OCI-LY1 (cell line): ENCODE measurements at regions not wholly inside any gene's neighbourhood (a gene's known extent, or its start where the extent isn't known, plus 50 kb on each side); places are given as distances from the start of the nearest gene placed in this dataset.

Experiments
- H2AFZ ChIP-seq: fragments of 200-600 bp; sonication (generic), shearing (Covaris generic); 2 replicates; pipeline ENCODE4 v1.6.0; 2014; ENCODE audit warnings: antibody characterized with exemption, mild to moderate bottlenecking, low read length
- H3F3A ChIP-seq: fragments of 200-600 bp; sonication (generic), shearing (Covaris generic); 2 replicates; pipeline ENCODE4 v1.6.0; 2014; ENCODE audit warnings: mild to moderate bottlenecking, antibody characterized with exemption, low read length, moderate library complexity; ENCODE audit not compliant: insufficient read depth
- H3K27ac ChIP-seq: fragments of 200-600 bp; sonication (generic); 2 replicates; pipeline ENCODE4 v1.5.1; 2014; ENCODE audit warnings: low read length, mixed run types, mild to moderate bottlenecking, low read depth; ENCODE audit not compliant: poor library complexity, severe bottlenecking
- H3K27me3 ChIP-seq: fragments of 200-600 bp; sonication (generic); 2 replicates; pipeline ENCODE4 v1.6.0; 2014; ENCODE audit warnings: antibody characterized with exemption, mild to moderate bottlenecking, low read length, moderate library complexity; ENCODE audit not compliant: insufficient read depth
- H3K36me3 ChIP-seq: fragments of 200-600 bp; sonication (generic); 2 replicates; pipeline ENCODE4 v1.6.1; 2014; ENCODE audit warnings: mild to moderate bottlenecking, antibody characterized with exemption, low read length, moderate library complexity, mixed read lengths; ENCODE audit not compliant: insufficient read depth
- H3K4me1 ChIP-seq: fragments of 200-600 bp; sonication (generic); 2 replicates; pipeline ENCODE4 v1.5.1; 2014; ENCODE audit warnings: mild to moderate bottlenecking, low read length, moderate library complexity; ENCODE audit not compliant: insufficient read depth, severe bottlenecking
- H3K4me2 ChIP-seq: fragments of 200-600 bp; sonication (generic), shearing (Covaris generic); 2 replicates; pipeline ENCODE4 v1.6.1; 2014; ENCODE audit warnings: low read length
- H3K4me3 ChIP-seq: fragments of 200-600 bp; sonication (generic); 2 replicates; pipeline ENCODE4 v1.5.1; 2014; ENCODE audit warnings: low read length, low read depth, mild to moderate bottlenecking, mixed read lengths; ENCODE audit not compliant: poor library complexity, severe bottlenecking
- H3K79me2 ChIP-seq: fragments of 200-600 bp; shearing (Covaris generic); 2 replicates; pipeline ENCODE4 v1.6.1; 2016; ENCODE audit warnings: mixed run types, low read length, mixed read lengths; ENCODE audit not compliant: insufficient read depth
- H3K9ac ChIP-seq: fragments of 200-600 bp; sonication (generic), shearing (Covaris generic); 2 replicates; pipeline ENCODE4 v1.6.1; 2014; ENCODE audit warnings: mild to moderate bottlenecking, low read length, mixed read lengths
- H3K9me2 ChIP-seq: fragments of 200-600 bp; sonication (generic), shearing (Covaris generic); 2 replicates; pipeline ENCODE4 v1.6.1; 2014; ENCODE audit warnings: low read depth, mild to moderate bottlenecking, low read length, mixed read lengths
- H3K9me3 ChIP-seq: fragments of 200-600 bp; shearing (Covaris generic); 2 replicates; pipeline ENCODE4 v1.6.1; 2014; ENCODE audit warnings: low read length, mixed read lengths
- H4K20me1 ChIP-seq: fragments of 200-600 bp; sonication (generic), shearing (Covaris generic); 2 replicates; pipeline ENCODE4 v1.6.0; 2016; ENCODE audit warnings: mild to moderate bottlenecking, low read length; ENCODE audit not compliant: insufficient read depth
- CTCF ChIP-seq: fragments of 200-600 bp; sonication (generic), shearing (Covaris generic); IDR thresholded peaks from 2 replicates; pipeline ENCODE4 v1.5.1; 2017; ENCODE audit warnings: mild to moderate bottlenecking, antibody characterized with exemption, low read length, moderate library complexity, mixed read lengths
- EZH2 ChIP-seq: fragments of 200-600 bp; sonication (generic), shearing (Covaris generic); IDR thresholded peaks from 2 replicates; pipeline ENCODE4 v1.8.0; 2017; ENCODE audit warnings: borderline replicate concordance, mixed run types, mild to moderate bottlenecking, antibody characterized with exemption, low read length, moderate library complexity, mixed read lengths

- H3K79me2 ChIP-seq, result no peaks in the 10 kb centered on the region
- no peaks in the 10 kb centered on the region for H4K20me1 ChIP-seq
- TF ChIP-seq CTCF (no peak), EZH2 (no peak)
- H3K4me2 ChIP-seq, result no peak overlapping the region
- no peaks in the 10 kb centered on the region for H3K9me3 ChIP-seq
- H3K4me1 ChIP-seq, result no peaks in the 10 kb centered on the region
- no peaks in the 10 kb centered on the region for H3K9me2 ChIP-seq
- no peak overlapping the region for H3K9ac ChIP-seq
- no peak overlapping the region for H3K4me3 ChIP-seq
- H2AFZ ChIP-seq, result no peak overlapping the region
- H3F3A ChIP-seq, result no peaks in the 10 kb centered on the region
- H3K27me3 ChIP-seq, result no peaks in the 10 kb centered on the region
- no peaks in the 10 kb centered on the region for H3K36me3 ChIP-seq
- no peak overlapping the region for H3K27ac ChIP-seq
Observed at GRCh38 chr13:107736170-107736569, 479.2 kb downstream of the LIG4 start.

GRCh38 chr13:107734891-107735625, 480.3 kb downstream of the LIG4 start:
- Histone ChIP-seq H3K27me3 (no peaks in the 10 kb centered on the region), H3K9me3 (no peaks in the 10 kb centered on the region), H3K79me2 (no peaks in the 10 kb centered on the region), H2AFZ (no peak overlapping the region), H3K4me2 (no peak overlapping the region), H3K27ac (no peak overlapping the region), H3K9me2 (no peaks in the 10 kb centered on the region), H3K36me3 (no peaks in the 10 kb centered on the region), H3K4me3 (no peak overlapping the region), H3K9ac (no peak overlapping the region), H4K20me1 (no peaks in the 10 kb centered on the region), H3K4me1 (no peaks in the 10 kb centered on the region), H3F3A (no peaks in the 10 kb centered on the region)
- no peak for TF ChIP-seq CTCF
- no peak for TF ChIP-seq EZH2

GRCh38 chr13:107733276-107733675, 482.1 kb downstream of the LIG4 start:
- no peak overlapping the region for H2AFZ ChIP-seq
- no peaks in the 10 kb centered on the region for H3K79me2 ChIP-seq
- no peak overlapping the region for H3K27ac ChIP-seq
- no peaks in the 10 kb centered on the region for H3F3A ChIP-seq
- no peaks in the 10 kb centered on the region for H3K4me1 ChIP-seq
- H3K36me3 ChIP-seq, result no peaks in the 10 kb centered on the region
- H4K20me1 ChIP-seq, result no peaks in the 10 kb centered on the region
- no peak overlapping the region for H3K4me3 ChIP-seq
- H3K27me3 ChIP-seq, result no peaks in the 10 kb centered on the region
- H3K9me3 ChIP-seq, result no peaks in the 10 kb centered on the region
- H3K4me2 ChIP-seq, result no peak overlapping the region
- H3K9me2 ChIP-seq, result no peaks in the 10 kb centered on the region
- H3K9ac ChIP-seq, result no peak overlapping the region
- TF ChIP-seq CTCF (no peak), EZH2 (no peak)
